ENCODE measurements at regions not wholly inside any gene's neighbourhood (a gene's known extent, or its start where the extent isn't known, plus 50 kb on each side); places are given as distances from the start of the nearest gene placed in this dataset.

- no peak for FAIRE-seq
- no peak overlapping the region for H3K4me3 ChIP-seq (ENCODE audit: control insufficient read depth in 2 of 3, extremely low read depth in 1 of 3, insufficient read depth in 2 of 3, low read depth in 1 of 3, low read length in 3 of 3)
- dilution Hi-C loops (cut with MboI; ENCODE audit: extremely low pct_ligation_motif_present, low sequenced_read_pairs) = no loop called here
- TF ChIP-seq EZH2 (IDR thresholded peaks at IDR 0.05; ENCODE audit: low read length) = no peak
- no peak for TF ChIP-seq CTCF (optimal IDR thresholded peaks at IDR 0.05 in 1 of 3, IDR thresholded peaks at IDR 0.05 in 1 of 3, conservative IDR thresholded peaks at IDR 0.05 in 1 of 3; ENCODE audit: extremely low read depth in 1 of 3, insufficient read depth in 2 of 3, low read length in 3 of 3)
- H3K4me1 ChIP-seq (ENCODE audit: control insufficient read depth, extremely low read depth, insufficient read depth, low read length) = no peaks in the 10 kb centered on the region
- no peaks in the 10 kb centered on the region for H3K79me2 ChIP-seq (ENCODE audit: control insufficient read depth, insufficient read depth, low read length)
- no peak overlapping the region for H2AFZ ChIP-seq (ENCODE audit: control insufficient read depth, low read length)
- H3K4me2 ChIP-seq (ENCODE audit: control insufficient read depth, extremely low read depth, insufficient read depth, low read depth, low read length) = no peak overlapping the region
- no peaks in the 10 kb centered on the region for H4K20me1 ChIP-seq (ENCODE audit: control insufficient read depth, extremely low read depth, insufficient read depth, low read length)
- no peak for DNase-seq (ENCODE audit: low read depth, low spot score)
- no peak overlapping the region for H3K27ac ChIP-seq (ENCODE audit: control insufficient read depth, insufficient read depth, low read length)
- no peaks in the 10 kb centered on the region for H3K27me3 ChIP-seq (ENCODE audit: control insufficient read depth, extremely low read depth, insufficient read depth, low read length)
- no peak overlapping the region for H3K9ac ChIP-seq (ENCODE audit: control insufficient read depth, extremely low read depth, insufficient read depth, low read length)
- H3K9me1 ChIP-seq (ENCODE audit: control insufficient read depth, extremely low read depth, insufficient read depth, low read length) = no peaks in the 10 kb centered on the region
- H3K9me3 ChIP-seq (ENCODE audit: control insufficient read depth, low read depth, low read length) = no peaks in the 10 kb centered on the region
- no peaks in the 10 kb centered on the region for H3K36me3 ChIP-seq (ENCODE audit: control insufficient read depth in 2 of 2, extremely low read depth in 1 of 2, insufficient read depth in 2 of 2, low read length in 2 of 2)
Observed at GRCh38 chr15:95884276-95884675, 446.2 kb upstream of the NR2F2 start.

GRCh38 chr15:95887666-95888390 lies 442.7 kb upstream of the NR2F2 start:
- Histone ChIP-seq H3K27ac (ENCODE audit: control insufficient read depth, insufficient read depth, low read length) (no peak overlapping the region), H3K36me3 (ENCODE audit: control insufficient read depth in 2 of 2, extremely low read depth in 1 of 2, insufficient read depth in 2 of 2, low read length in 2 of 2) (no peaks in the 10 kb centered on the region), H3K9me1 (ENCODE audit: control insufficient read depth, extremely low read depth, insufficient read depth, low read length) (no peaks in the 10 kb centered on the region), H3K27me3 (ENCODE audit: control insufficient read depth, extremely low read depth, insufficient read depth, low read length) (no peaks in the 10 kb centered on the region), H3K4me2 (ENCODE audit: control insufficient read depth, extremely low read depth, insufficient read depth, low read depth, low read length) (no peak overlapping the region), H3K4me3 (ENCODE audit: control insufficient read depth in 2 of 3, extremely low read depth in 1 of 3, insufficient read depth in 2 of 3, low read depth in 1 of 3, low read length in 3 of 3) (no peak overlapping the region), H3K79me2 (ENCODE audit: control insufficient read depth, insufficient read depth, low read length) (no peaks in the 10 kb centered on the region), H3K9me3 (ENCODE audit: control insufficient read depth, low read depth, low read length) (no peaks in the 10 kb centered on the region), H2AFZ (ENCODE audit: control insufficient read depth, low read length) (peak overlapping the region; percentile 25), H3K4me1 (ENCODE audit: control insufficient read depth, extremely low read depth, insufficient read depth, low read length) (no peaks in the 10 kb centered on the region), H4K20me1 (ENCODE audit: control insufficient read depth, extremely low read depth, insufficient read depth, low read length) (no peaks in the 10 kb centered on the region), H3K9ac (ENCODE audit: control insufficient read depth, extremely low read depth, insufficient read depth, low read length) (no peak overlapping the region)
- FAIRE-seq (no peak), DNase-seq (ENCODE audit: low read depth, low spot score) (no peak)
- no peak for TF ChIP-seq CTCF (optimal IDR thresholded peaks at IDR 0.05 in 1 of 3, IDR thresholded peaks at IDR 0.05 in 1 of 3, conservative IDR thresholded peaks at IDR 0.05 in 1 of 3; ENCODE audit: extremely low read depth in 1 of 3, insufficient read depth in 2 of 3, low read length in 3 of 3)
- TF ChIP-seq EZH2 (IDR thresholded peaks at IDR 0.05; ENCODE audit: low read length) = no peak
- dilution Hi-C loops (cut with MboI; ENCODE audit: extremely low pct_ligation_motif_present, low sequenced_read_pairs) = no loop called here

Data from keratinocyte (primary cell).